Hepatocyte (in vitro differentiated cells): ENCODE measurements at regions not wholly inside any gene's neighbourhood (a gene's known extent, or its start where the extent isn't known, plus 50 kb on each side); places are given as distances from the start of the nearest gene placed in this dataset.

Source experiments
- CTCF ChIP-seq: fragments of 200-600 bp; sonication (generic); IDR thresholded peaks from 2 replicates; pipeline ENCODE4 v1.5.1; 2016; ENCODE audit warnings: antibody characterized with exemption, mild to moderate bottlenecking; ENCODE audit not compliant: poor library complexity
- EZH2 ChIP-seq: fragments of 200-600 bp; sonication (generic); IDR thresholded peaks from 2 replicates; pipeline ENCODE4 v1.6.1; 2016; ENCODE audit warnings: antibody characterized with exemption, mild to moderate bottlenecking, borderline replicate concordance

GRCh38 chr4:159503236-159504008 is 400.5 kb downstream of the RAPGEF2 start:
- TF ChIP-seq CTCF (no peak), EZH2 (no peak)
